K562 (cell line): ENCODE measurements at regions not wholly inside any gene's neighbourhood (a gene's known extent, or its start where the extent isn't known, plus 50 kb on each side); places are given as distances from the start of the nearest gene placed in this dataset.

Experiments
- CEBPB ChIP-seq: fragments of 450-650 bp; IDR thresholded peaks from 2 replicates; pipeline ENCODE4 v1.6.1; 2016; ENCODE audit warnings: missing genetic modification characterization, missing compliant biosample characterization
- DDX20 ChIP-seq: fragments of 450-650 bp; IDR thresholded peaks from 2 replicates; pipeline ENCODE4 v1.6.1; 2016; ENCODE audit warnings: missing genetic modification characterization, low read depth, mild to moderate bottlenecking, missing compliant biosample characterization, moderate library complexity
- E2F6 ChIP-seq, 2 experiments: IDR thresholded peaks; 2 replicates each; pipeline ENCODE4 v1.6.1; 2011; ENCODE audit warnings: borderline replicate concordance in 1 of 2, control low read depth in 1 of 2, low read depth in 1 of 2, low read length in 1 of 2, mild to moderate bottlenecking in 1 of 2, mixed read lengths in 1 of 2, moderate library complexity in 1 of 2; ENCODE audit not compliant: insufficient read depth in 1 of 2, insufficient read length in 1 of 2, poor library complexity in 1 of 2, severe bottlenecking in 1 of 2; ENCODE audit errors: extremely low read depth in 1 of 2
- FIP1L1 ChIP-seq: fragments of 200-400 bp; formaldehyde crosslinking; IDR thresholded peaks from 2 replicates; pipeline ENCODE4 v1.6.1; 2018; ENCODE audit warnings: mild to moderate bottlenecking, low read depth, low read length; ENCODE audit not compliant: poor library complexity, severe bottlenecking
- HDGF ChIP-seq: fragments of 450-650 bp; IDR thresholded peaks from 2 replicates; pipeline ENCODE4 v1.6.1; 2016
- HOMEZ ChIP-seq: fragments of 250-450 bp; sonication (Bioruptor Pico); IDR thresholded peaks from 2 replicates; pipeline ENCODE4 v1.4.0; 2020; ENCODE audit warnings: mild to moderate bottlenecking, moderate library complexity
- SMARCB1 ChIP-seq: IDR thresholded peaks from 2 replicates; pipeline ENCODE4 v1.6.1; 2011; ENCODE audit warnings: improper control_type of control experiment, low read depth; ENCODE audit not compliant: insufficient read length
- ZBTB5 ChIP-seq: fragments of 450-650 bp; IDR thresholded peaks from 2 replicates; pipeline ENCODE4 v1.6.1; 2017; ENCODE audit warnings: antibody characterized with exemption

GRCh38 chr6:160851031-160851430 lies 140.5 kb upstream of the MAP3K4 start (continued):
- no peak for TF ChIP-seq HOMEZ (CRISPR knock-in tag)
- TF ChIP-seq ZBTB5: no peak
- TF ChIP-seq FIP1L1: no peak
- no peak for TF ChIP-seq CEBPB (tag)
- TF ChIP-seq DDX20: no peak
- no peak for TF ChIP-seq SMARCB1
- TF ChIP-seq HDGF: no peak
- no peak for TF ChIP-seq E2F6 (IDR thresholded peaks at IDR 0.05; ENCODE audit: borderline replicate concordance in 1 of 2, extremely low read depth in 1 of 2, insufficient read depth in 1 of 2, insufficient read length in 1 of 2, low read depth in 1 of 2, low read length in 1 of 2, poor library complexity in 1 of 2, severe bottlenecking in 1 of 2)
